ENCODE measurements at regions not wholly inside any gene's neighbourhood (a gene's known extent, or its start where the extent isn't known, plus 50 kb on each side); places are given as distances from the start of the nearest gene placed in this dataset.
A peak's percentile ranks its signal among the peaks of the same experiment; 100 is the strongest.
"Not testable (repeated sequence)": the region's sequence is repeated elsewhere in the genome, so short reads cannot be mapped to it uniquely, and the experiment has no call there.

- no peak for DNase-seq
Observed at GRCh38 chr13:59016250-59016649, 1147.5 kb downstream of the DIAPH3 start.

DNA sequence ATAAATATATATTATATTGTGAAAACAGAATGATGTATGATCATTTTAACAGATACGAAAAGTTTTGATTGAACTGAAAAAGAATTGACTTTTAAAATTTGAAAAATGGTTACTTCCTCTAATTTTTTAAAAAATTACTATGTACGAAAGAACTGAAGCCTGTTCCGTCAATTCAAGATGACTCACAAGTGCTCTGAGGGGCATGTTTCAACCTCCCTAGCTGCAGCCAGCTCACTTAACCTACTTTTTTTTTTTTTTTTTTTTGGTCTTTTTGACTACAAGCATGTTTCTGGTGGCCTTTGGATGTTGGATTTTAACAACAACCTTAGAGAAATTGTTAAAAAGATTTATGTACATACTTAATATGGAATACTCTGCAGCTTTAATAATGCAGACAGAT lies 1139.3 kb downstream of the DIAPH3 start:
- peak; percentile 80 for DNase-seq

- no peak for DNase-seq
Observed at GRCh38 chr13:59034198-59034597, 1129.5 kb downstream of the DIAPH3 start.

DNA sequence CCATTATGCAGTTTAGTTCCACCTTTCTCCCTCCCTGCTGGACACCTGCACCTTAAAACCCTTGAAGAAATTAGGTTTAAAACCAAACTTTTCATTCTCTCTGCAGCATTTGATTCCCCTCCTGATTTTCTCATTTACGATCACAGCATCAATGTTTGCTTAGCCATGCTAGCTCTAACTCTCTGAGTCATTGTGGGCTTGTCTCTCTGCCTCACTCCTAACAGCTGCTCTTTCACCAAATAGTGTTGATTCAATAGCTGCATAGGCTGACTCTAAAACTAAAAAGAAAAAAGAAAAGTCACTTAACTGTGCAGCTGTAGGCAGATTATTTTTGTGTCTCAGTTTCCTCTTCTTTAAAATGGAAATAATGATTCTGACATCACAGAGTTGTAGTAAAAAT lies 1124.9 kb downstream of the DIAPH3 start:
- no peak for DNase-seq

- no peak for DNase-seq
Observed at GRCh38 chr13:59043016-59043415, 1120.7 kb downstream of the DIAPH3 start.

DNA sequence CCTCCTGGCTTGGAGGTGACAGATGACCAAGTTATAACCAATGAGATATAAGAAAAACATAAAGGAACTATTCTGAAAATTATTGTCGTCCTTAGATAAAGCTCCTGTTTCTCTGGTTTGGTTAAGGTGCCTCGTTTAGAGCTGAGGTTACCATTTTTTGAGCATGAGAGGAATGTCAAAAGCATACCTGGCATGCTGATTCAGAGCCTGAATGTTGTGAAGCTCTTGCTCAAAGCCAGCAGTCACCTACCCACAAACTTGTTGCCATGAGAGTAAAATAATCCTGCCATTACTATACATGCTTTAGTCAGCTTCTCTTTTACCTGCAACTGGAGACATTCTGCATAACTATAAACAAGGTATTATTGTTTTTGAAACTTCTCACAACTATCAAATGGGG lies 1116.2 kb downstream of the DIAPH3 start:
- no peak for DNase-seq

DNA sequence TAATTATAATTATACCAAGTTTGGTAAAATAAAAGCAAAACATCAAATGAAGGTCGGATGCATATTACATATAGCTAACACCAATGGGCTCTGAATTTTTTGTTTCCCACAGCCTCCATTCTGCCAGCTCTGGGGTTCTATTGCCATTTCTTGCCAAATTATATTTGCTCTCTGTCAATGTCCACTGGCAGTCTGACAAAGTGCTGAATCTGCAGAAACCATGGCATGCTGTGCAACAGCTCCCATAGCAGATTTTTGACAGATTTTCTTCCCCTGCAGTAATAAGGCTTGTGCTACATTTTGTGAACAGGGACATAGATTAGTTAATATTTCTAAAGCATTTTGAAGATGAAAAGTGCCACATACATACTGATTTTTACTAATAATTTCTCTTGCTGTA lies 1102.1 kb downstream of the DIAPH3 start:
- no peak for DNase-seq

- DNase-seq: no peak
Observed at GRCh38 chr13:59064042-59064441, 1099.7 kb downstream of the DIAPH3 start.

- DNase-seq: not testable (repeated sequence)
Observed at GRCh38 chr13:59076386-59076785, 1087.3 kb downstream of the DIAPH3 start.

DNA sequence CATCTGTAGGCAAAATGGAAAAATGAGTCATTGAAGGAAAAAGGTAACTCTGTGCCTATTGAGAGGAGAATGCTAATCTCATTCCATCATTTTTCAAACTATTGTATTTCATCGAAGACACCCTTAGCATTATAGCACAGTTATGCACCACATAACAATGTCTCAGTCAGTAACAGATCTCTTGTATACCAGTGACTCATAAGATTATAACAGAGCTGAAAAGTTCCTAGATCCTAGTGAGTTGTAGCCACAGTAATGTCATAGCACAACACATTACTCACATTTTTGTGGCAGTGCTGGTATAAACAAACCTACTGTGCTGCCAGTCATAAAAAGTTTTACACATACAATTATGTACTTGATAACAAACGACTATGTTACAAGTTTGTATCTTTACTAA lies 1077.6 kb downstream of the DIAPH3 start:
- no peak for DNase-seq

DNA sequence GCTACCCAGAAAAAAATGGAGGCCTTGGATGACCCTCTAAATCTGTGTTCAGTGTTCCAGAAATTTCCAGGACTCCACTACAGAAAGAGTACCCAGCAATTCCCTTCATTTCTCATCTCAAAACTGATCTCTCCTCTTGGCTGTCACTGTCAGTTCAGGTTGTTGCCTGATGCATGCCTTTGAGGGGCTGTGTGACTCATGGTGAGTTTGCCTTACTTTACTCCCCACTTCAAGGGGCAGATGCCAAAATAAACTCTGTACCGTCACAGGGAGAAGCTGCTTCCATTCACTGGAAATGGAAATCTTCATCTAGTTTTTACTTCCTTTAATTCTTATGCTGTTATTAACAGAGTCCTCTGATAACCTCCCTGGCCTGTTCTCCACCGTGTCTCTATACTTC lies 1075.0 kb downstream of the DIAPH3 start:
- no peak for DNase-seq

DNA sequence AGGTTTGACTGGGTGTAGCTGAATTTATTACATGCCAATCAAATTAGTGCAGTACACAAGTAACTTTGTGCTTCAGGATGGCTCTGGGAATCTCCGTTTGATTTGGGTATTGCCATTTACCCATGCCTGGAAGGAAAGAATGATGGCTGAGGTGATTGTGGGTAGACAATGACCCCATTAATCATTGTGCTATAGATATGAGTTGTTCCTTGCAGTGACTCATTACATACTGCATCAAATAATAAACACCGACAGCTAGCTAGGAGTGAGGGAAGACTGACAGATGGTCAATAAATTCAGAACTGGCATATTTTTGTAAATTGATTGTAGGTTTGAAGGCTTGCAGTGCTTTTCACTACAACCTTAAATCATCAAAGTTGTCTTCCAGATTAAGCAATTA lies 1069.5 kb downstream of the DIAPH3 start:
- DNase-seq: no peak

- no peak for DNase-seq
Observed at GRCh38 chr13:59099182-59099974, 1064.3 kb downstream of the DIAPH3 start.

DNA sequence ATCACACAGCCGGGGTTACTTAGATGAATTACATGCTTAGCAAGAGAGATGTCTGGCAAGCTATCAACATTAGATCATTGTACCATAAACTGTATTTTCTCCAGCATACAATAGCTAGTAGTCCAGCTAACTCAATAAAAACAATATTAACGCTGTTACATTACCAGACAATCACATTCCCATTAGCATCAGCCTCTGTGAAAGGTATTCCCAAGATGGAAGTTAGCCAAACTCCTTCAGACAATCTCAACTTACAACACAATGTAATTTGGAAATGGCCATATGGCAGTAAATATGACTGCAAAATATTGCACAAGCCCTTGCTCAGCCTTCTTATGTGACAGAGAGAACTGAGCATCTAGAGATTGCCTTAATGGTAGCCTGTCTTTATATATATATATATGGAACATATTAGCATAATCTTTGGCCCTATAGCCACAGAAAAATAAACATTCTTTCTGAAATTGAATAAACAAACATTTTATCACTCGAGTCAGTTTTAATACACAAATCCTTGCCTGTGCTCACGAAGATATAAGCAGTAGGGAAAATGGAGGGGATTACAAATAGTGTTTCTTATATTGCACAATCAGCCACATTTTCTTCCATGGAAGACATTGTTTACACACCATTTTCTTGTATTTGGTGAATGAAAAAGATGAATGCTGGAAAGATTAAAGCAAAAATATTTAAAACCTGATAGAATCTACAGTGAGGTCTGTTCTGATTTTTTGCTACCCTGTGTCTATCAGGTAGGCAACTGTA lies 1060.5 kb downstream of the DIAPH3 start:
- no peak for DNase-seq

DNA sequence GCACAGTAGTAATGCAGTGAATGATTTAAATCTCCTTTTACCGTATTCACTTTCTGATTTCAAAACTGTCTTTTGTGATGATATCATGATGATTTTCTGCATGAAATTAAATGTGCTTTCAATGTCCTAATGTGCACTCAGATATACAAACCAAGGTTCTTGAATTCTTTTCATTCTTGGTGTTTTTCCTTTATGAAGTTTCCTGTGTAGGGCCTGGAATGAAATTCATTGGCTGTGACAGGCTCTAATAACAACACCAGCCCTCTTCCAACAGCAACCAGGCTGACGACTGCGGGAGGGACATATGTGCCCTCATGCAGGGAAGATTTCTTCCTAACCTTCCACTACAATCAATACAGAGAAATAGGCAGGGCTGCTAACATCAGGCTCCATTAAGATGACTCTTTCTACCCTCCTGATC lies 1052.0 kb downstream of the DIAPH3 start:
- DNase-seq: no peak

- peak; percentile 91 for DNase-seq
Observed at GRCh38 chr13:59112221-59112718, 1051.5 kb downstream of the DIAPH3 start.

GRCh38 chr13:59119475-59119874 lies 1044.3 kb downstream of the DIAPH3 start:
- no peak for DNase-seq

- DNase-seq: no peak
Observed at GRCh38 chr13:59120297-59120843, 1043.4 kb downstream of the DIAPH3 start.

DNA sequence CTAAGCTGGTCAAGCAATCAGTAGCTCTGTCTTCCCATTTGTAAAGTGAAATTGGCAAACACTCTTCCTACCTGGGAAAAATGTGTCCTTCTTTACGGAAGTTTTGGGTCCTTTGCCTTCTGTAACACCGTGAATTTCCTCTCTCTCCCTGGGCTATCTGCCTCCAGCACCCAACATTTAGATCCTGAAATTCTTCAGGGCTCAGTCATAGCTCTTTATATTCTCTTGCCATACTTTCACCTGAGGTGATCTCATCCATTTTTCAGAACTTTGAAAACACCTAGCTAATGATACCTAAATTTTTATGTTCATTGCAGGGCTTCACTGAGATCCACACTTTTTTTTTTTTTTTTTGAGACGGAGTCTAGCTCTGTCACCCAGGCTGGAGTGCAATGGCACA lies 1042.2 kb downstream of the DIAPH3 start:
- no peak for DNase-seq

- DNase-seq: no peak
Observed at GRCh38 chr13:59126474-59126873, 1037.3 kb downstream of the DIAPH3 start.

DNA sequence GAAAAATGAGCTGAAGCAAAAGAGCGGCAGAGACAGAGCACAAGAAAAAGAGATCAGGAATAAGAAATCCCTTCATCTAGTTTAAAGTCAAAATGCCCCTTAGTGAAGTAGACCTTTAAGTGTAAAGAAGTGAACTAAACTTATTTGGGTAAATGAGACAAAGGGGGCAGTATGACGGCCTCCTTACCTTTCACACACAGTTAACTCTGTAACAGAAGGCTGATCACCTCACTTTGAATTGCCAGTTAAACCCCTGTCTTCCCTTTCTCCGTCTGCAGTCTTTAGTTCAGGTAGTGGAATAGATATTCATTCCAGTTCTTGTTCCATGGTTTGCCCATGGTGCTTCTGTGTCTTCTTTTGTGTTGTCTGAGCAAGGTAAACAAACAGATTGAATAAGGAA lies 1029.8 kb downstream of the DIAPH3 start:
- no peak for DNase-seq

DNA sequence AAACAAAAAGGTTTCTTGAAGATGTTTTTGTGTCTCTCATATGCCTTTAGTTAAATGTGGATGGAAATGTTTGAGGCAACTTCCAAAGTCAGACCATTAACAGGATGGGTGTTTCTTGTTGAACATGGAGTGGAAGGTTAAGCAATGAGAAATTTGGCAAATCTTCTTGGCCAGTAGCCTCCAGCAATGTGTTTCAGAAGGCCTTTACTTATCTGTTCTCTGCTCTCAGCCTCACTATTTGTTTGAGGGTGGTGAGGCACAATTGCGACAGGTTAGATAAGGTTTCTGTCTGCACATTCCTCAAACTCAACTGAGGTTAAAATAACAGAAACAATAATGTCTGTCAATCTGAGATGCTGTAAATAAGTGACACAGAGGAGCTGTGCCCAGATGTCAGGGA lies 1019.0 kb downstream of the DIAPH3 start:
- no peak for DNase-seq

DNA sequence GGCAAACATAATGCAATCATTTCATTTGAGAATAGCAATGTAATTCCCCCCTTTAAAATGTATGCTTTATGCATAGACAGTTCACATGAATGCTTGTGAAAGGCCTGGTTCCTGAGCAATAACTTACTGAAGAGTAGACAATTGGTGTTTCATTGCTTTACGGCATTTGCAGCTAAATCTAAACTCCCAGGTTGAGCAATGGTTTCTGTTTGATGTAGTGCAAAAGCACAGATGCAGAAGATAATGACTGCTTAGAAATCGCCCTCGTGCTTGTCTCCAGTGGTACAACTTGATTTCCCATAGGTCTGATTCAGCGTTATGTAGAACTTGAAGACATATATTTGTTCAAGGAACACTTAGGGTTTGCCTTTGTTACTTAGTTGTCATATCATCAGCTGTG lies 1018.3 kb downstream of the DIAPH3 start:
- no peak for DNase-seq

DNA sequence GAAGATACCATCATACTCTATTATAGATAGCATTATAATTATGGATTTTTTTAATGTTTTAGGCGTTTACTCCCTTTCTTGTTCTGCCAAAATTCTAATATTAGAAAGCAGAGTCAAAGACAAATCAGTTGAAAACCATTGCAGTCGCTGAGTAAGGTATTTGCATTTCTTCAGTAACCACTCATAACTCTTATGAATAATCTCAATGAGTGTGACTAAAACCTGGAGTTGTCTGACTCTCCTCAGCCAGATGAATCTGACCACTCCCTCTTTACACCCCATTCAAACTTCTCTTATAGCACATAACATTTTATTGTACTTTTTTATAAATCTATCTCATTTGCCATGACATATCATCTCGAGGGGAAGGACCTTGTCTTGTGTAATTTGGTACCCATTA lies 1006.5 kb downstream of the DIAPH3 start:
- DNase-seq: no peak

All from MV-4-11 (cell line).